ENCODE measurements at regions not wholly inside any gene's neighbourhood (a gene's known extent, or its start where the extent isn't known, plus 50 kb on each side); places are given as distances from the start of the nearest gene placed in this dataset.

DNA sequence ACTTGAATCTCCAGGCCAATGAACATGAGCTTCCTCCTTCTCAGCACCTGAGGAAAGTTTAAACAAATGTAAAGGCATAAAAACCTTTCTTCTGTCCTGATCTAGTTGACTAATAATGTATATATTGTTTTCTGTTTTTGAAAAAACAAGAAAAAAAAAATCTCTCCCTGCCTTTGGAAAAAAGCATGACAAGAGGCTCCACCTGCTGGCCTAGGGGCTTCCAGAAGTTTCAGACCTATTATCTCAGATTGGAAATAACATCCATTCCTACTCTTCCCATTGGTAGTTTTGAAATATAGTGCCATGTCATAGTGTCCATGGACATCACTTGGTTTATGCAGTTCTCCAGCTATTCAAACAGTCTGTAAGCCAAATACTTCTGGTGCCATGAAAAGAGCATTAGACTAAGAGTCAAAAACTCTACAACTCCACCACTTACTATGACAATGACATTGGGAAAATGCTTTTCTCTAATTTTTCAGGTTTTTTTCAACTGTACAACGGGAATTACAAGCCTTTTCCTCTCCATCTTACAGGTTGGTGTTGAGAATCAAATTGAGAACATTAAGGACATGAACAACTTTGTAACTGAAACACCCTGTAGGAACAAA lies 409.6 kb upstream of the MPDZ start:
- TF ChIP-seq POLR2AphosphoS5 (IDR thresholded peaks at IDR 0.05) (no peak), POLR2A (IDR thresholded peaks at IDR 0.05) (no peak), EP300 (IDR thresholded peaks at IDR 0.05) (no peak)
- TF ChIP-seq, protein P1, sequence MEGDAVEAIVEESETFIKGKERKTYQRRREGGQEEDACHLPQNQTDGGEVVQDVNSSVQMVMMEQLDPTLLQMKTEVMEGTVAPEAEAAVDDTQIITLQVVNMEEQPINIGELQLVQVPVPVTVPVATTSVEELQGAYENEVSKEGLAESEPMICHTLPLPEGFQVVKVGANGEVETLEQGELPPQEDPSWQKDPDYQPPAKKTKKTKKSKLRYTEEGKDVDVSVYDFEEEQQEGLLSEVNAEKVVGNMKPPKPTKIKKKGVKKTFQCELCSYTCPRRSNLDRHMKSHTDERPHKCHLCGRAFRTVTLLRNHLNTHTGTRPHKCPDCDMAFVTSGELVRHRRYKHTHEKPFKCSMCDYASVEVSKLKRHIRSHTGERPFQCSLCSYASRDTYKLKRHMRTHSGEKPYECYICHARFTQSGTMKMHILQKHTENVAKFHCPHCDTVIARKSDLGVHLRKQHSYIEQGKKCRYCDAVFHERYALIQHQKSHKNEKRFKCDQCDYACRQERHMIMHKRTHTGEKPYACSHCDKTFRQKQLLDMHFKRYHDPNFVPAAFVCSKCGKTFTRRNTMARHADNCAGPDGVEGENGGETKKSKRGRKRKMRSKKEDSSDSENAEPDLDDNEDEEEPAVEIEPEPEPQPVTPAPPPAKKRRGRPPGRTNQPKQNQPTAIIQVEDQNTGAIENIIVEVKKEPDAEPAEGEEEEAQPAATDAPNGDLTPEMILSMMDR (IDR thresholded peaks at IDR 0.05), result no peak
